ENCODE measurements at regions not wholly inside any gene's neighbourhood (a gene's known extent, or its start where the extent isn't known, plus 50 kb on each side); places are given as distances from the start of the nearest gene placed in this dataset.
A peak's percentile ranks its signal among the peaks of the same experiment; 100 is the strongest.
"Not testable (repeated sequence)": the region's sequence is repeated elsewhere in the genome, so short reads cannot be mapped to it uniquely, and the experiment has no call there.

- not testable (repeated sequence) for DNase-seq
Observed at GRCh38 chr12:74016324-74016723, 521.3 kb upstream of the ATXN7L3B start.

GRCh38 chr12:74018849-74019248 is 518.8 kb upstream of the ATXN7L3B start:
- no peak for DNase-seq

- peak; percentile 40 to 58 (median 53) for DNase-seq
Observed at GRCh38 chr12:74021937-74022336, 515.7 kb upstream of the ATXN7L3B start.

DNA sequence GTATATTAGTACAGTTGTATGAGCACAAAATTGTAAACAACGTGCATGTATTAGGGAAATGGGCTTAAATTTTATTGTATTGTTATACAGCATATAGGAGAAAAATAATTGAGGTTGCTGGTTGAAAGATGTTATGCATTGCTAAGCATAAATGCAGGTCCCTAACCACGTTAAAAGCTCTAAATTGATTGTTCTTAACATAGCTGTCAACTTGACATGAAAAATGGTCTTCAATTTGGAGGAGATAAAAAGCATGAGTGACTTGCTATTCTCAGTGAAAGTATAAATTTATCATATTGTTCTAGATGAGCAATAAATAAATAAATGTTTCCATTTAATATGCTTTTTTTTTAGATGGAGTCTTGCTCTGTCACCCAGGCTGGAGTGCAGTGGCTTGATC is 506.6 kb upstream of the ATXN7L3B start:
- no peak for DNase-seq

DNA sequence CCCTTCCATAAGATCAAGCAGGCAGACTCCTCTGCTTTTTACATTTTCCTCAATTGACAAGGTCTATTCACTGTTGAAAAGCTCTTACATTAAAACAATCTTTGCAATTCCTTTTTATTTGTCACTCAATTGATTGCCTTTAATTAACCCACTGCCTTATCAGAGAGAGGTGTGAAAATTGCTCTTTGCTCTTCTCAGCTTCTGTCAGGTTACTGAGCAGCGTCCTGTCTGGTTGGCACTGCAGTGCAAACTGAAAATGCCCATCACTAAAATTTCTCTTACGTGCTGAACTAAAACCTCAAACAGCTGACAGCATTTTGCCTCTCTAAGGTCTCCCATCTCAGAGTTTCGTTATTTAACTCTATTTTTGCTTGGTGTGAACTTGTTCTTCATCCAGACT is 504.1 kb upstream of the ATXN7L3B start:
- DNase-seq: no peak

DNA sequence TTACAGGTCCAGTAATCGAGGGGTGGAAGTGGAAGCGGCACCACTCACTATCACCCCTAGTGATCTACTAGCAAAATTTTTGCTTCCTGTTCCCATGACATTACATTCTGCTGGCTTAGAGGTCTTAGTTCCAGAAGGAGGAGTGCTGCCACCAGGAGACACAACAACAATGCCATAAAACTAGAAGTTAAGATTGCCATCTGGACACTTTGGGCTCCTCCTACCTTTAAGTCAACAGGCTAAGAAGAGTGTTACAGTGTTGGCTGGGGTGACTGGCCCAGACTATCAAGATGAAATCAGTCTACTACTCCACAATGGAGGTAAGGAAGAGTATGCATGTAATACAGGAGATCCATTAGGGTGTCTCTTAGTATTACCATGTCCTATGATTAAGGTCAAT is 498.5 kb upstream of the ATXN7L3B start:
- DNase-seq: not testable (repeated sequence)

- DNase-seq: no peak
Observed at GRCh38 chr12:74043343-74043742, 494.3 kb upstream of the ATXN7L3B start.

DNA sequence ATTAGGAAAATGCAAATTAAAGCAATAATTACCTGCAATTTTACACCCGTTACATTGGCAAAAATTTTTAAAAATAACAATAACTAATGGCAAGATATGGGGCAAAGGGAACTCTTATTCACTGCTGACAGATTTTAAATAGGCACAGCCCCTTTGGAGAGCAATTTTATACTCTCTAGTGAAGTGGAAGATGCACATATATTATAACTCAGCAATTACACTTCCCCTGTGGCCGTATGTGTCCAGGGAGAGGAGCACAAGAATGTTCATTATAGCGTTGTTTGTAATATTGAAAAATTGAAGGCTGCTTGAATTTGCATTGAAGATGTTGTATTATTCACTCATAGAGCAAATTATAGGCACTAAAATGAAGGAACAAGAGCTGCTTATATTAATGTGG is 488.3 kb upstream of the ATXN7L3B start:
- DNase-seq: no peak

DNA sequence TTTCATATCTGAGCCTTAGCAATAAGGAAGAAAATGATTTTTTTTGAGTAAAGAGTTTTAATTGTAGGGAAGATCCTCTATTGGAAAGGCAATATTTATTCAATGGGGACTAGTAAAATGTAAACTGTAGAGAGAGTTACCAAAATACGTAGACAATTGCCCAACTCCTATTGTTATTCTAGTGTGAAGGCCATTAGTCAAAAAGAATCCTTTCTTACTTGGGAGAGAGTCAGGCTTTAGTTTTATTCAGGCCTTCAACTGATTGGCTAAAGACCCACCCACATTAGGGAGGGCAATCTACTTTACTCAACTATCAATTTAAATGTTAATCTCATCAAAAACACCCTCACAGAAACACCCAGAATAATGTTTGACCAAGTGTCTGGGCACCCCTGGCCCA is 485.8 kb upstream of the ATXN7L3B start:
- DNase-seq: no peak

DNA sequence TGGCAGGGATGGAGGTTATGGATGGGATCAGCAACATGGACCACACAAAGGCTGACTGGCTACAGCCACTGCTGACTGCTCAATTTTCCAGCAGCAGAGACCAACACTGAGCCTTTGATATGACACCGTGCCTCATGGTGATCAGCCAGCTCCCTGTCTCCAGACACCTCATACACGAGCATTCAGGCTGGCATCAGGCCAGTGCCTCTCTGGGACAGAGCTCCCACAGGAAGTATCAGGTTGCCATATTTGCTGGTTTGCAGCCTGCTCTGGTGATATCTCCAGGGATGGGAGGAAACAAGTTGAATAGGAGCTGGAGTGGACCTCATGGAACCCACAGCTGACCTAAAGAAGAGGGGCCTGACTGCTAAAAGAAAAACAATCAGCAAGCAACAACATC is 471.2 kb upstream of the ATXN7L3B start:
- no peak for DNase-seq

DNA sequence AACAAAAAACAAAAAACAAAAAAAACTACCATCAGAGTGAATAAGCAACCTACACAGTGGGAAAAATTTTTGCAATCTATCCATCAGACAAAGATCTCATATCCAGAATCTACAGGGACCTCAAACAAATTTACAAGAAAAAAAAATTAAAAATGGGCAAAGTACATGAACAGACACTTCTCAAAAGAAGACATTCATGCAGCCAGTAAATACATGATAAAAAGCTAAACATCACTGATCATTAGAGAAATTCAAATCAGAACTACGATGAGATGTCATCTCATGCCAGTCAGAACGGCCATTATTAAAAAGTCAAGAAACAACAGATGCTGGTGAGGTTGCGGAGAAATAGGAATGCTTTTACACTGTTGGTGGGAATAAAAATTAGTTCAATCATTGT is 466.5 kb upstream of the ATXN7L3B start:
- no peak for DNase-seq

GRCh38 chr12:74076918-74077317 is 460.7 kb upstream of the ATXN7L3B start:
- DNase-seq: no peak

DNA sequence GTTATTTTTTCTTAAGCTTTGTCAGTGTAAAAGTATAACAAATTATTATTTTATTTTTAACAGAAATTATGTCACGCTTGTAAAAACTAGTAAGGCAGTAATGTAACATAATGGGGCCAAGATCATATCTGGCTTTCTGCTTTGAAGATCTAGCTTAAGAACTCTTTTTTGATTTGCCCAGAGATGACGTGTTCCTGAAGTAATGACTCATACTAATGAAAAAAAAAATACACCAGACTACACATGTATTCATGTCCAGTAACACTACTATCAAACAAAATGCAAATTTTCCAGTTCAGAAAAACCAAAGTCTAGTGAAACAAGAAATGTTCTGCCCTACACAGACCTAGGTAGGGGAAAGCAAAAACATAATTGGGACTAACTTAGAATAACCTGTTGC is 432.2 kb upstream of the ATXN7L3B start:
- no peak for DNase-seq

GRCh38 chr12:74108729-74109128 is 428.9 kb upstream of the ATXN7L3B start:
- DNase-seq: no peak

GRCh38 chr12:74111688-74112360 is 425.8 kb upstream of the ATXN7L3B start:
- DNase-seq: no peak

- no peak for DNase-seq
Observed at GRCh38 chr12:74119811-74120362, 417.7 kb upstream of the ATXN7L3B start.

GRCh38 chr12:74120644-74121043 is 417.0 kb upstream of the ATXN7L3B start:
- no peak for DNase-seq

- no peak for DNase-seq
Observed at GRCh38 chr12:74129702-74130101, 407.9 kb upstream of the ATXN7L3B start.

GRCh38 chr12:74144396-74144795 is 393.2 kb upstream of the ATXN7L3B start:
- no peak for DNase-seq

DNA sequence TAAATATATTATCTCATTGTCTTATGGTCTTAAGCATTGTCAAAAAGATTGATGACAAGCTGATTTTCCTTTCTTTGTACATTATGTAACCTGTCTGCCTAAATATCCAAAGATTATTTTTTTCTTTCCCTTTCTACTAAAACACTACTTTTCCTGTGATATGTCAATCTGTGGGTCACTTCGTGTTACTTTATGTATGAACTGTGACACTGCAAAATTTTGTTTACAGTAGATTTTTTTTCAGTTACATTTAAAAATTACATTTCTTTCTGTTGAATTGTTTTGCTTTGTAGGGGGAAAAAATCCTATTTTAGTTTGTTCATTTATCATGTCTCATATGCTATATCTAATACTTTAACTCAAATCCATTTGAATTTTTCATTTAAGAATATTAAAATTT is 392.3 kb upstream of the ATXN7L3B start:
- DNase-seq: no peak

DNA sequence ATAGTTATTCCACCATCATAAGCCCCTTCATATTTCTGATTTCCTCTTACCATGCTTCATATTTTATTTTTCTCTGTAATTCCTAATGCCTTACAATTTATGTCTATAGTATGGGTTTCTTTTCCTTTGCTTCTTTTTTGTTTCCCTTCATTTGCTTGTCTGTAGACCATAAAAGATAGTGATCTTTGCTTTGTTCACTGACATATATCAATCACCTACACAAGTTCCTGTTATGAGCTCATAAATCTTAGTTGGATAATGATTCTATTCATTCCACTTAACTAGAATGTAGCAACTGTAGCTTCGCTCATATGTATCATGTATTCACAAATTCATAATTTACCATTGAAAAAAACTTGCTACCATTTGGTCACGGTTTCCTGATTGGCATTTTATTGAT is 388.8 kb upstream of the ATXN7L3B start:
- DNase-seq: no peak

GRCh38 chr12:74152370-74152769 is 385.3 kb upstream of the ATXN7L3B start:
- no peak for DNase-seq

DNA sequence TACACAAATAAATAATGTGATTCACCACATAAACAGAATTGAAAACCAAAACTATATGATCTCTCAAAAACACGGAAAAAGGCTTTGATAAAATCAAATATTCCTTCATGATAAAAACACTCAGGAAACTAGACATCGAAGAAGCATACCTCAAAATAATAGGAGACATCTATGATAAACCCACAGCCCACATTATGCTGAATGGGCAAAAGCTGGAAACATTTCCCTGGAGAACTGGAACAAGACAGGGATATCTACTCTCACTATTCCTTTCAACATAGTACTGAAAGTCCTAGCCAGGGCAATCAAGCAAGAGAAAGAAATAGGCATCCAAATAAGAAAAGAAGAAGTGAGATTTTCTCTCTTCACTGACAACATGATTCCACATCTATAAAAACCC is 371.5 kb upstream of the ATXN7L3B start:
- DNase-seq: no peak

DNA sequence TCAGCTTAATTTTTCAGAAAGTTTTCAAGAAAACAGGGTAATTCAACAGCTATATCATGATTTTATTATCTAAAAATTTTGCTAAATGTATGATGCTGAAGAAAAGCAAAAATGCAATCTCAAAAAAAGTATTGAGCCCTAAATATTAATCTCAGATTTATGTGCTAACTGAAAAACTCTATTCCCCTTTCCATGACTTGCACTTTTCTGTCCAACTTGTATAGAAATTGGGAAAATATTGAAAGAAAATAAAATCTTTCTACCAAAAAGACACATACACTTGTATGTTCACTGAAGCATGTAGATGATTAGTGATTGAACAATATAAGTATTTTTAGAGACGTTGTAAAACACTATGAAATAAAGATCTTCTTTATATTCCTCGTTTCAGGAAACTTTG is 368.0 kb upstream of the ATXN7L3B start:
- no peak for DNase-seq

Measured in suppressor macrophage treated with lipopolysaccharide for 1 hour (primary cell).